Activated naive CD8-positive, alpha-beta T cell (primary cell): ENCODE measurements at regions not wholly inside any gene's neighbourhood (a gene's known extent, or its start where the extent isn't known, plus 50 kb on each side); places are given as distances from the start of the nearest gene placed in this dataset.
"Not testable (repeated sequence)": the region's sequence is repeated elsewhere in the genome, so short reads cannot be mapped to it uniquely, and the experiment has no call there.

Experiments used
- H3K27ac Mint-ChIP-seq: one replicate; pipeline ENCODE4 v1.8.0; 2021; ENCODE audit warnings: mixed read lengths
- H3K27me3 Mint-ChIP-seq: one replicate; pipeline ENCODE4 v1.8.0; 2021; ENCODE audit warnings: mixed read lengths
- H3K36me3 Mint-ChIP-seq: one replicate; pipeline ENCODE4 v1.8.0; 2021; ENCODE audit warnings: mixed read lengths
- H3K4me1 Mint-ChIP-seq: one replicate; pipeline ENCODE4 v1.8.0; 2021; ENCODE audit warnings: low read depth, mixed read lengths
- H3K4me3 Mint-ChIP-seq: one replicate; pipeline ENCODE4 v1.8.0; 2021; ENCODE audit warnings: mild to moderate bottlenecking, mixed read lengths
- H3K9me3 Mint-ChIP-seq: one replicate; pipeline ENCODE4 v1.8.0; 2021; ENCODE audit warnings: low read depth, mixed read lengths

- no peaks in the 10 kb centered on the region for H3K4me1 Mint-ChIP-seq
- H3K9me3 Mint-ChIP-seq: no peaks in the 10 kb centered on the region
- no peak overlapping the region for H3K27ac Mint-ChIP-seq
- H3K27me3 Mint-ChIP-seq: no peaks in the 10 kb centered on the region
- H3K36me3 Mint-ChIP-seq: no peaks in the 10 kb centered on the region
- no peak overlapping the region for H3K4me3 Mint-ChIP-seq
Observed at GRCh38 chr3:181616088-181617070, 95.3 kb upstream of the SOX2 start.

GRCh38 chr3:181615666-181616065 is 96.1 kb upstream of the SOX2 start:
- Mint-ChIP-seq H3K27me3 (no peaks in the 10 kb centered on the region), H3K9me3 (no peaks in the 10 kb centered on the region), H3K27ac (no peak overlapping the region), H3K4me1 (no peaks in the 10 kb centered on the region), H3K36me3 (no peaks in the 10 kb centered on the region), H3K4me3 (no peak overlapping the region)

DNA sequence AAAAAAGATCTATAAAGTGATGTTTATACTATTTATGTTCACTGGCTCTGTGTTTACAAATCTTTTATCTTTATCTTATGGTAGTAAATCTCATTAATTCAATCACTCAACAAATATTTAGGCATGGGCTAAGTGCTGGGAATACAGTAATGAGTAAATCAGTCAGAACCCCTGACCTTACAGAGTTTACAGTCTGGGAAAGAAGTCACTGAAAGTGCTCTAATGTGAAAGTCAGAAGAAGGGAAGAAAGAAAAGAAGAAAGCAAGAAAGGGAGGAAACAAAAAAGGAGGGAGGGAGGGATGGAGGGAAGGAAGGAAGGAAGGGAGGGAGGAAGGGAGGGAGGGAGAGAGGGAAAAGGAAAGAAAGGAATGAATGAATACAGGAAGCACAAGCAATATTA is 96.8 kb upstream of the SOX2 start:
- no peak overlapping the region for H3K4me3 Mint-ChIP-seq

DNA sequence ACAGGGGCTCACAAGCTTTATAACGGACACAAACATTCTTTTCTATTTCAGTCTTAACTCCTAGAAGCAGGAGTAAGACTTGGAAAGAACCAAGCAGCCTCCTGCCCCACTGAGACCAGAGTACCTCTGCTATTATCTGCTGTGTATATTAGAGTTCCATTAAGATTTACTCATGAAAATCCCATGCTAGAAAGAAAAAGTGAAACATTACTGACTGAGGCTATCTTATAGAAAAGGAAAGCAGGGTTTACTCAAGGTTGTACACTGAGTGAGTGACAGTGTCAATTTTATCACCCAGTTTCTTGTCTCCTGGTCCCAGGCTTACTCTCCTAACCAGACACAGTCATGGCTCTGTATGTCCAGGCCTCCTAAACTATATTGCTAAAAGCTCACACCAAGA is 97.9 kb upstream of the SOX2 start:
- Mint-ChIP-seq H3K4me1 (no peaks in the 10 kb centered on the region), H3K27ac (no peak overlapping the region), H3K9me3 (no peaks in the 10 kb centered on the region), H3K27me3 (no peaks in the 10 kb centered on the region), H3K36me3 (no peaks in the 10 kb centered on the region), H3K4me3 (no peak overlapping the region)

More for the DNA sequence above, 96.8 kb upstream of the SOX2 start:
- Mint-ChIP-seq H3K36me3 (no peaks in the 10 kb centered on the region), H3K9me3 (no peaks in the 10 kb centered on the region), H3K27me3 (no peaks in the 10 kb centered on the region), H3K4me1 (no peaks in the 10 kb centered on the region), H3K27ac (no peak overlapping the region)

- Mint-ChIP-seq H3K27ac (no peak overlapping the region), H3K9me3 (no peaks in the 10 kb centered on the region), H3K4me3 (no peak overlapping the region), H3K36me3 (no peaks in the 10 kb centered on the region), H3K4me1 (no peaks in the 10 kb centered on the region), H3K27me3 (no peaks in the 10 kb centered on the region)
Observed at GRCh38 chr3:181613191-181613590, 98.5 kb upstream of the SOX2 start.

GRCh38 chr3:181610973-181611265 is 100.8 kb upstream of the SOX2 start:
- Mint-ChIP-seq H3K4me1 (no peaks in the 10 kb centered on the region), H3K27me3 (peaks cover 3% of the 10 kb centered on the region), H3K9me3 (peaks cover 4% of the 10 kb centered on the region), H3K27ac (no peak overlapping the region), H3K36me3 (no peaks in the 10 kb centered on the region), H3K4me3 (no peak overlapping the region)

GRCh38 chr3:181610083-181610972 is 101.4 kb upstream of the SOX2 start:
- H3K4me3 Mint-ChIP-seq: no peak overlapping the region
- no peaks in the 10 kb centered on the region for H3K4me1 Mint-ChIP-seq
- H3K27ac Mint-ChIP-seq: no peak overlapping the region
- no peaks in the 10 kb centered on the region for H3K36me3 Mint-ChIP-seq
- H3K27me3 Mint-ChIP-seq: peaks cover 3% of the 10 kb centered on the region
- peaks cover 4% of the 10 kb centered on the region for H3K9me3 Mint-ChIP-seq

DNA sequence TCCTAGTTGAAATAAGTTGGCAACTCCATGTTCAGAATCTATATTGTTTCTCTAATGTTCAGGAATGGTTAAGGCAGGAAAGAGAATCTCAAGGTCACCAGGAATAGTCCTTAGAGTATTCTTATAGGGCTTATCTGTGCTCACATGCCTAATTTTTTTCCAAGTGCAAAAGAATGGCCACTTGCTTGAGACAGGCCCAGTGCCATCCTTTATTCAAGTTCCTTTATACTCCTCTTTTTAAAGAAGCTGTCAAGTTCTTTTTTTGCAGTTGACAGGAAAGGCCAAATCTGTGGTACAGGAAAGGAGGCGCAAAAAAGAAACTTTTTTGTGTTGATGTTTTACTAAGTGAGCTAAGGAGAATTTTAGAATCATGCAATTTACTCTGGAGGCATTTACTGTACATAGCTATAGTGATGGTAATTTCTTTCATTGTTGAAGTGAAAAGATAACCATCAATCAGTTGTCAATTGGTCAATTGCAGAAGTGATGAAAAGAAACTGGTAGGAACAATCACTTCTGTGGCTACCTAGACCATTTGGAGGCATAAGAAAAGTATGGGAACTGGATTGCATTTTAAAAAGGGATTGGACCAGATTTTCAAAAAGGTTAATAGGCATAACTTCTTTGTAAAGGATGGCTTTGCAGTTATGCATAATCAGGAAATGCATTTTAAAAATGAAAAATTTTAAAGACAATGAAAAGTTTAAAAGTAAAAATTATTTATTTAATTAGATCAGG is 102.5 kb upstream of the SOX2 start:
- Mint-ChIP-seq H3K4me1 (no peaks in the 10 kb centered on the region), H3K9me3 (peaks cover 4% of the 10 kb centered on the region), H3K36me3 (no peaks in the 10 kb centered on the region), H3K27me3 (peaks cover 3% of the 10 kb centered on the region), H3K4me3 (no peak overlapping the region), H3K27ac (no peak overlapping the region)

GRCh38 chr3:181604267-181604666 is 107.5 kb upstream of the SOX2 start:
- Mint-ChIP-seq H3K27ac (no peak overlapping the region), H3K4me1 (no peaks in the 10 kb centered on the region), H3K9me3 (peaks cover 7% of the 10 kb centered on the region), H3K27me3 (peaks cover 3% of the 10 kb centered on the region), H3K36me3 (no peaks in the 10 kb centered on the region), H3K4me3 (no peak overlapping the region)

DNA sequence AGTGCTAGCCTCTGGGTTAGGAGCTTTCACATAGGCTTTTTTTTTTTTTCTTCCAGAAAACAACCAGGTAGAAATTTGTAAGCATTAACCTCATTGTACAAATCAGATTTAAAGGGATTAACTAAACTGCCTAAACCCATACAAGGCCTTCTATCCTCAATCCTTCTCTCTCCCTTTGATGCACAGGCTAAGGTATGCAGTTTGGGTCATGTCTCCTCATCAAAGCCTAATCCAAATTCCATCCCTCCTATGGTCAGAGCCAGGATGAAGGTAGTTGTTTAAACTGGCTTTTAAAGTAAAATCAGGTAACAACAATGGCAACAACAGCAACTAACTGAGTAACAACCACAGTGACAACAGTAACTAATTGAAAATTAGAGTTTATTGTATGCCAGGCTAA is 115.6 kb upstream of the SOX2 start:
- no peaks in the 10 kb centered on the region for H3K4me1 Mint-ChIP-seq
- H3K27ac Mint-ChIP-seq: no peak overlapping the region
- H3K27me3 Mint-ChIP-seq: no peaks in the 10 kb centered on the region
- H3K9me3 Mint-ChIP-seq: peaks cover 3% of the 10 kb centered on the region
- H3K36me3 Mint-ChIP-seq: no peaks in the 10 kb centered on the region
- no peak overlapping the region for H3K4me3 Mint-ChIP-seq

GRCh38 chr3:181590939-181591338 is 120.8 kb upstream of the SOX2 start:
- H3K36me3 Mint-ChIP-seq, H3K27ac Mint-ChIP-seq: not testable (repeated sequence)

GRCh38 chr3:181582619-181583018 is 129.1 kb upstream of the SOX2 start:
- Mint-ChIP-seq H3K27me3 (no peaks in the 10 kb centered on the region), H3K36me3 (no peaks in the 10 kb centered on the region), H3K4me3 (no peak overlapping the region), H3K4me1 (no peaks in the 10 kb centered on the region), H3K9me3 (peaks cover 5% of the 10 kb centered on the region), H3K27ac (no peak overlapping the region)

More at GRCh38 chr3:181590939-181591338, 120.8 kb upstream of the SOX2 start:
- peaks cover 14% of the 10 kb centered on the region for H3K9me3 Mint-ChIP-seq
- not testable (repeated sequence) for H3K4me1 Mint-ChIP-seq, H3K27me3 Mint-ChIP-seq, H3K4me3 Mint-ChIP-seq

GRCh38 chr3:181581656-181582055 is 130.1 kb upstream of the SOX2 start:
- Mint-ChIP-seq H3K4me1 (no peaks in the 10 kb centered on the region), H3K4me3 (no peak overlapping the region), H3K9me3 (peaks cover 5% of the 10 kb centered on the region), H3K27me3 (no peaks in the 10 kb centered on the region), H3K36me3 (no peaks in the 10 kb centered on the region), H3K27ac (no peak overlapping the region)

GRCh38 chr3:181578743-181579142 is 133.0 kb upstream of the SOX2 start:
- Mint-ChIP-seq H3K9me3 (peaks cover 5% of the 10 kb centered on the region), H3K27me3 (no peaks in the 10 kb centered on the region), H3K4me1 (no peaks in the 10 kb centered on the region), H3K4me3 (no peak overlapping the region), H3K27ac (no peak overlapping the region), H3K36me3 (no peaks in the 10 kb centered on the region)

- no peaks in the 10 kb centered on the region for H3K36me3 Mint-ChIP-seq
- no peaks in the 10 kb centered on the region for H3K4me1 Mint-ChIP-seq
- H3K9me3 Mint-ChIP-seq: no peaks in the 10 kb centered on the region
- no peak overlapping the region for H3K4me3 Mint-ChIP-seq
- no peak overlapping the region for H3K27ac Mint-ChIP-seq
- H3K27me3 Mint-ChIP-seq: no peaks in the 10 kb centered on the region
Observed at GRCh38 chr3:181572432-181572831, 139.3 kb upstream of the SOX2 start.
